ENCODE measurements at regions not wholly inside any gene's neighbourhood (a gene's known extent, or its start where the extent isn't known, plus 50 kb on each side); places are given as distances from the start of the nearest gene placed in this dataset.

- intact Hi-C loops (cut with DNase I) = no loop called here
- DNase-seq (ENCODE audit: missing footprints) (no peak), ATAC-seq (no peak)
These were observed 136.4 kb downstream of the TRIML1 start for GRCh38 chr4:188275686-188276085.

- no peak for ATAC-seq
- intact Hi-C loops (cut with DNase I) = no loop called here
- DNase-seq (ENCODE audit: missing footprints) = no peak
These were observed 139.9 kb downstream of the TRIML1 start for GRCh38 chr4:188279184-188279583.

GRCh38 chr4:188282471-188283232 lies 143.4 kb downstream of the TRIML1 start:
- no peak for DNase-seq (ENCODE audit: missing footprints)
- ATAC-seq = no peak
- intact Hi-C loops (cut with DNase I) = no loop called here

GRCh38 chr4:188287169-188287894 lies 148.1 kb downstream of the TRIML1 start:
- DNase-seq (ENCODE audit: missing footprints) (no peak), ATAC-seq (no peak)
- intact Hi-C loops (cut with DNase I) = no loop called here

GRCh38 chr4:188289531-188290125 lies 150.4 kb downstream of the TRIML1 start:
- DNase-seq (ENCODE audit: missing footprints) = no peak
- no peak for ATAC-seq
- intact Hi-C loops (cut with DNase I) = no loop called here

GRCh38 chr4:188295899-188296298 lies 156.7 kb downstream of the TRIML1 start:
- intact Hi-C loops (cut with DNase I) = no loop called here
- no peak for DNase-seq (ENCODE audit: missing footprints)
- no peak for ATAC-seq

GRCh38 chr4:188296331-188296730 lies 157.1 kb downstream of the TRIML1 start:
- ATAC-seq = no peak
- DNase-seq (ENCODE audit: missing footprints) = no peak
- intact Hi-C loops (cut with DNase I) = no loop called here

- ATAC-seq (no peak), DNase-seq (ENCODE audit: missing footprints) (no peak)
- intact Hi-C loops (cut with DNase I) = no loop called here
These were observed 158.6 kb downstream of the TRIML1 start for GRCh38 chr4:188297873-188298272.

- DNase-seq (ENCODE audit: missing footprints) (no peak), ATAC-seq (no peak)
- intact Hi-C loops (cut with DNase I) = no loop called here
These were observed 159.9 kb downstream of the TRIML1 start for GRCh38 chr4:188299161-188299560.

- ATAC-seq (no peak), DNase-seq (ENCODE audit: missing footprints) (no peak)
- intact Hi-C loops (cut with DNase I) = no loop called here
These were observed 161.1 kb downstream of the TRIML1 start for GRCh38 chr4:188300385-188300784.

GRCh38 chr4:188305690-188306089 lies 166.4 kb downstream of the TRIML1 start:
- no peak for DNase-seq (ENCODE audit: missing footprints)
- no peak for ATAC-seq
- intact Hi-C loops (cut with DNase I) = no loop called here

- ATAC-seq = no peak
- intact Hi-C loops (cut with DNase I) = no loop called here
- no peak for DNase-seq (ENCODE audit: missing footprints)
These were observed 168.3 kb downstream of the TRIML1 start for GRCh38 chr4:188307591-188307990.

- intact Hi-C loops (cut with DNase I) = no loop called here
- DNase-seq (ENCODE audit: missing footprints) = no peak
- no peak for ATAC-seq
These were observed 168.9 kb downstream of the TRIML1 start for GRCh38 chr4:188308142-188308541.

GRCh38 chr4:188316391-188316790 lies 177.2 kb downstream of the TRIML1 start:
- ATAC-seq (no peak), DNase-seq (ENCODE audit: missing footprints) (no peak)
- intact Hi-C loops (cut with DNase I) = no loop called here

GRCh38 chr4:188328966-188329365 lies 189.7 kb downstream of the TRIML1 start:
- ATAC-seq = no peak
- intact Hi-C loops (cut with DNase I) = no loop called here
- DNase-seq (ENCODE audit: missing footprints) = no peak

GRCh38 chr4:188329521-188329920 lies 190.3 kb downstream of the TRIML1 start:
- ATAC-seq = no peak
- no peak for DNase-seq (ENCODE audit: missing footprints)
- intact Hi-C loops (cut with DNase I) = no loop called here

GRCh38 chr4:188332265-188332664 lies 193.0 kb downstream of the TRIML1 start:
- intact Hi-C loops (cut with DNase I) = no loop called here
- ATAC-seq = no peak
- no peak for DNase-seq (ENCODE audit: missing footprints)

GRCh38 chr4:188336891-188337290 lies 197.7 kb downstream of the TRIML1 start:
- DNase-seq (ENCODE audit: missing footprints) (no peak), ATAC-seq (no peak)
- intact Hi-C loops (cut with DNase I) = no loop called here

- intact Hi-C loops (cut with DNase I) = no loop called here
- no peak for ATAC-seq
- no peak for DNase-seq (ENCODE audit: missing footprints)
These were observed 202.2 kb downstream of the TRIML1 start for GRCh38 chr4:188341428-188341827.

GRCh38 chr4:188346171-188346809 lies 207.0 kb downstream of the TRIML1 start:
- intact Hi-C loops (cut with DNase I) = no loop called here
- no peak for ATAC-seq
- no peak for DNase-seq (ENCODE audit: missing footprints)

Measured in Right ventricle myocardium inferior (tissue), 1 donor.